ENCODE measurements at regions not wholly inside any gene's neighbourhood (a gene's known extent, or its start where the extent isn't known, plus 50 kb on each side); places are given as distances from the start of the nearest gene placed in this dataset.

- H3K36me3 Mint-ChIP-seq (ENCODE audit: low read depth): peaks cover 2% of the 10 kb centered on the region
- H3K4me1 Mint-ChIP-seq: peaks cover 60% of the 10 kb centered on the region
- H3K4me3 Mint-ChIP-seq: no peak overlapping the region
- H3K27me3 Mint-ChIP-seq (ENCODE audit: low read depth): no peaks in the 10 kb centered on the region
- peak overlapping the region; percentile 32 for H3K27ac Mint-ChIP-seq (ENCODE audit: unreplicated experiment)
- H3K9me3 Mint-ChIP-seq: no peaks in the 10 kb centered on the region
- no peak for DNase-seq (ENCODE audit: low read depth, low spot score)
- no peak for TF ChIP-seq CTCF (conservative IDR thresholded peaks at IDR 0.05)
Observed at GRCh38 chr6:22880686-22881433, 311.5 kb downstream of the HDGFL1 start.

GRCh38 chr6:22882581-22882980, 313.2 kb downstream of the HDGFL1 start:
- TF ChIP-seq CTCF (conservative IDR thresholded peaks at IDR 0.05): no peak
- Mint-ChIP-seq H3K27me3 (ENCODE audit: low read depth) (no peaks in the 10 kb centered on the region), H3K4me1 (peaks cover 53% of the 10 kb centered on the region), H3K36me3 (ENCODE audit: low read depth) (peaks cover 3% of the 10 kb centered on the region), H3K27ac (ENCODE audit: unreplicated experiment) (no peak overlapping the region), H3K4me3 (no peak overlapping the region), H3K9me3 (peaks cover 3% of the 10 kb centered on the region)
- DNase-seq (ENCODE audit: low read depth, low spot score): no peak

- no peak overlapping the region for H3K4me3 Mint-ChIP-seq
- H3K4me1 Mint-ChIP-seq: peaks cover 47% of the 10 kb centered on the region
- peaks cover 3% of the 10 kb centered on the region for H3K9me3 Mint-ChIP-seq
- no peak for TF ChIP-seq CTCF (conservative IDR thresholded peaks at IDR 0.05)
- no peak overlapping the region for H3K27ac Mint-ChIP-seq (ENCODE audit: unreplicated experiment)
- DNase-seq (ENCODE audit: low read depth, low spot score): no peak
- H3K36me3 Mint-ChIP-seq (ENCODE audit: low read depth): peaks cover 3% of the 10 kb centered on the region
- H3K27me3 Mint-ChIP-seq (ENCODE audit: low read depth): no peaks in the 10 kb centered on the region
Observed at GRCh38 chr6:22883061-22883717, 313.8 kb downstream of the HDGFL1 start.

GRCh38 chr6:22884456-22884855, 315.1 kb downstream of the HDGFL1 start:
- Mint-ChIP-seq H3K27ac (ENCODE audit: unreplicated experiment) (no peak overlapping the region), H3K27me3 (ENCODE audit: low read depth) (no peaks in the 10 kb centered on the region), H3K36me3 (ENCODE audit: low read depth) (peaks cover 3% of the 10 kb centered on the region), H3K4me1 (peaks cover 35% of the 10 kb centered on the region), H3K9me3 (peaks cover 3% of the 10 kb centered on the region), H3K4me3 (no peak overlapping the region)
- no peak for TF ChIP-seq CTCF (conservative IDR thresholded peaks at IDR 0.05)
- DNase-seq (ENCODE audit: low read depth, low spot score): no peak

GRCh38 chr6:22886650-22887581, 317.6 kb downstream of the HDGFL1 start:
- Mint-ChIP-seq H3K4me1 (peaks cover 21% of the 10 kb centered on the region), H3K9me3 (peaks cover 3% of the 10 kb centered on the region), H3K4me3 (no peak overlapping the region), H3K36me3 (ENCODE audit: low read depth) (peaks cover 3% of the 10 kb centered on the region), H3K27ac (ENCODE audit: unreplicated experiment) (no peak overlapping the region), H3K27me3 (ENCODE audit: low read depth) (no peaks in the 10 kb centered on the region)
- DNase-seq (ENCODE audit: low read depth, low spot score): no peak
- TF ChIP-seq CTCF (conservative IDR thresholded peaks at IDR 0.05): no peak
